Stimulated activated CD8-positive, alpha-beta memory T cell treated with anti-CD3 and anti-CD28 coated beads, Interleukin-4, amount 100 ng/mL, for 4 hours (primary cell): ENCODE measurements at regions not wholly inside any gene's neighbourhood (a gene's known extent, or its start where the extent isn't known, plus 50 kb on each side); places are given as distances from the start of the nearest gene placed in this dataset.
"Not testable (repeated sequence)": the region's sequence is repeated elsewhere in the genome, so short reads cannot be mapped to it uniquely, and the experiment has no call there.

Source experiments
- DNase-seq, 2 donors: peaks; one replicate each; pipeline ENCODE4 v3.0.0-alpha.2; 2020; ENCODE audit warnings: low read depth in 2 of 2, low spot score in 1 of 2

DNA sequence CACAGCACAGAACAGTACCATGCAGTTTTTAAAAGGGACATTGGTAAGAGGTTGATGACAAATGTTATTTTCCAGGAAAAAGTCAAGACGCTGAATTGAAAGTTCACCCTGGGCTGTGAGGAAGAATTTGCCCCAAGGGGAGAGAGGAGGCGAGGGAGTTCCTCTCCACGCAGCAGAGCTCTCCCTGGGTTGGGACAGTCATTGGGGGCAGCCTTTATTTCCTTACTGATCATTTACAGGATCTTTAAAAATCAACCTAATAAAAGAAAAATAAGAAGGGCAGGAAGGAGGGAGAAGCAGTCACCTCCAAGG lies 49.9 kb upstream of the WNT7B start:
- no peak for DNase-seq

DNA sequence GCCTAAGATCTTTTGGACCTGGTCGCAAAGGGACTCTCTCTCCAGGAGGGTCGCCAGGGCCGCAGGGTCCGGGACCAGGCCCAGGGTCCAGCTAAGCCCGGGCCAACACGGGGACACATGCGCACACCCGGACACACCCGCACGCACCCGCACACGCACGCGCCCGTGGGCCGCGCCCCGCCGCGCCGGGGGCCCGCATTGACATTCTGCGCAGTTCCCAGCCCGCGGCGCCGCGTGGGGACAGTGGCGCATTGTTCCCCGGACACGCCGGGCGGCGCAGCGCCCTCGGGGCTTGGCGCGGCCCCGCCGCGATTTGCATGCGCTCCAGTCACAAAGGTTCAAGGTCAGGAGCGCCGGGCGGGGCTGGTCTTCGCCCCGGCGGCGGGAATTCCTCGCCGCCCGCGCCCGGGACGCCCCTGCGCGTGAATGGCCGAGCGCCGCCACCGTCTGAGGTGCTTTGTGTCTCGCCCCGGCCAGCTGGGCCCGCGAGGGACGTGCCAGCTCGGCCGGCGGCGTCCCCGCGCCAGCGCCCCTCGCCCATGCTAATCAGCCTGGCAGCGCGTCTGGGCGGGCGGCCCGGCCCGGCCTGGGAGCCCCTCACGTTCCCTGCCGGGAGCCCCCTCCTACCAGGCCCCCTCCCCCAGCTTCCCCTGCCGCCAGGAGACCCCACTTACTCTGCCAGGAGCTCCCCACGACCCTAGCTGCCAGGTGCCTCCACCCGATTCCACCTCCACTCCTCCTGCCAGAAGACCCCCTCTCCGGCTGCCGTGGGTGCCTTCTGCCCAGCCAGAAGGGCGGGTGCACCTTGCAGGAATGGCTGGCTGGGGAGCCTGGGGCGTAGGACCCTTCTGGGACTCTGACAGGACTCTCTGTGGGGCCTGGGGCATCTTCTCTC lies 50.5 kb upstream of the WNT7B start:
- DNase-seq, result no peak

DNA sequence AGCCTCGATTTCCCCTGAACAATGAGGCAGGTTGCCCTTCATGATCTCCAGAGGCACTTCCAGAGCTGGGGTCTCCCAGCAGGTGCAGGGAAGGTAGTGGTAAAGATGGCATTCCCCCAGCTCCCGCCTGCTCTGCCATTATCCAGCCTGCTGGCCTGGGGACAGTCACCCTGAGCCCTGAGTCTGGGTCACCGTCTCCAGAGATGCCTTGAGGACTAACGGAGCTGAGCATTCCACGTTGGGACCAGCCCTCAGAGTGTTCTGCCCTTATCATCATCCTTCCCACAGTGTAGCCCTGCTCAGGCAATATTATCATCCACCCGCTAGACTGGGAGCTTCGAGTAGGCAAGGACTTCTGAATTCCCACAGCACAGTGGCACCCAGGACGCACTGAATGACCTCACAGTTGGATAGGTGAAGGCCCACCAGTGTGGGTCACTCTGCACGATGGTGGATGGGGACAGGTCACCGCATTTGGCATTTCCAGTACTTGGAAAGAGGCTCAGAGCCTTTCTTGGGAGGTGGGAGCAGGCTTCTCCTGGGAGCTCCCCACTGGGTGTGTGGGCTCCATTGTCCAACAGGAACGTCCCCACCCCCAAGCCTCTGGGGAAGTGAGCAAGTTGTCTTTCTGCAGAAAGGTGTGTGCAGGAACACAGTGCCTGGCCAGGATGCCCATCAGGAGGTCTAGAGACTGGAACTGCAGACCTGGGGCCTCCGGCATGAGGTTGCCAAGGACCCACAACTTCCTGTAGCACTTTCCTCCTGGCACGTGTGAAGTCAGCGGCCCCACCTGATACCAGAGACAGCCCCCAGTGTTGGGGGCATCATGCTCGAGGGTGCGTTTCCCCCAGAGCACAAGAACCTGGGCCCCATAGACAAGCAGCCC lies 51.4 kb upstream of the WNT7B start:
- no peak for DNase-seq

DNA sequence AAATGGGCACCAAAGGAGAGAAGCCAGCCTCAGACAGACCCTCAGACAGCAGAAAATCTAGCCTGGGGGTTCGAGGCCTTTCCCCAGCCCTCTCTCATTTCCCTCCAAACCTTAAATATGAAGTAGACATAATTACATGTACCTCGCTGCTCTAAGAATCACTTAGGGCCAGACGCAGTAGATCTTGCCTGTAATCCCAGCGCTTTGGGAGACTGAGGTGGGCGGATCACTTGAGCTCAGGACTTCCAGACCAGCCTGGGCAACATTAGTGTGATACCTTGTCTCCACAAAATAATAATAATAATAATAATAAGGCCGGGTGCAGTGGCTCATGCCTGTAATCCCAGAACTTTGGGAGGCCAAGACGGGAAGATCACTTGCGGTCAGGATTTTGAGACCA lies 52.1 kb upstream of the WNT7B start:
- DNase-seq, result no peak

DNA sequence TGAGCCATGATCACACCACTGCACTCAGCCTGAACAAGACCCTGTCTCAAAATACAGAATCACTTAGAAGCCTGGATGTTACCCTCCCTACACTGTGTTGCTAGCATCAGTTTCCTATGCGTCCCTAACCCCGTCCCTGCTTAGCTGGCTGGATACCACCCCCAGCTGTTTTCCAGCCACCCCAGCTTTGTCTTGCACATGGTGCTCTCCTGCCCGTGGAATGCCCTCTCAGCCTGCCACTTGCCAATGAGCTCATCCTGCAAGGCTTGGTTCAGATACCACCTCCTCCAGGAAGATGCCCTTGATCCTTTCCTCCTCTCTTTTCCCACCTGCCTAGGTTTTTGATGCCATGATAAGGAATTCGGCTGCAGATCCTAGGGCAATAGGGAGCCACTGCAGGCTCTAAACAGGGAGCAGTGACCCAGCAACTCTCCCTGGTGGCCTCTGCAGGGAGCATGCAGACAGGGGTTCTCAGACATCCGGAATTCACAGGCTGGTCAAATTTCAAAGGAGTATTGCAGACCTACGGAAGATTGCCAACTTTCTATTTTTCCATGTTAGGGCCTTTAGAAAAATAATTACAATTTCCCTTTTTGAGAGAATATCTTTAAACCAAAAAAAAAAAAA lies 52.7 kb upstream of the WNT7B start:
- DNase-seq, result no peak

DNA sequence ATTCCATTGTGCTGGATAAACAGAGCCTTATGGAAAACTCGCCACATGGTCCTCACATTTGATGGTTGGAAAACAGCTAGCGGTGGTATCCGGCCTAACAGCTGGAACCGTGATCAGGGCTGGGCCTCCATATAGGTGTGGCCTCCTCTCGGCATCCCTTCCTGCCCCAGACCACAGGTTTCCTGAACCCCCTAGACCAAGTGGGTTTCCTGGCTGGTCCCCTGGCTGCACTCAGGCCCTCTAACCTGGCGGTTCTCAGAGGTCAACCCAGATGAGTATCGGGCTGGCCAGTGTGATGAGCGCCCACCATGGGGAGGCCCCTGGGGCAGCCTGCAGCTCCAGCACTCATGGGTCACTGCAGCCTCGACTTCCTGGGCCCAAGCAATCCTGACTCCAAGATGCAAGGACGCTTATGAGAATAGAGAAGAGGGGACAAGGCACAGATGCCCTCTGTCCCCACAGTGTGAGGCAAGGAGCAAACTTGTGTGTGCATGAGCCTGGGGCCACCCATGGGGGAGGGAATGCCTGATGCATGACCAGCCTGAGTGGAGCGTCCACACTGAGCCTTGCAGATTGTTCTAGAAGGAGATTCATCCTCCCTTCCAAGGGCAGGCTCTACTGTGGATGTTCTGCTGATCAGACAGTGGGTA lies 53.4 kb upstream of the WNT7B start:
- DNase-seq, result no peak

DNA sequence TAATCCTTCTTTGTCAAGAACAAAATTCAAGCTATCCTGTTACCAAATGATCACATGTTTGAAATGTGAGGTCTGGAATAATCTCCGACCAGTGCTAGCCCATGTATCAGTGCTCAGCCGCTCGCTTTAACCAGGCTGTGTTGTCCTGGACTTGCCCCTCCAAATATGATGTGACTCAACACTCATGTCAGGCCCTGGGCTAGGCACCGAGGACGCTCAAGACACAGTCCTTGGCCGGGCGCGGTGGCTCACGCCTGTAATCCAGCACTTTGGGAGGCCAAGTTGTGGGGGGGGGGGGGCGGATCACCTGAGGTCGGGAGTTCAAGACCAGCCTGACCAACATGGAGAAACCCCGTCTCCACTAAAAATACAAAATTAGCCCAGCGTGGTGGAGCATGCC lies 54.1 kb upstream of the WNT7B start:
- DNase-seq, result no peak

DNA sequence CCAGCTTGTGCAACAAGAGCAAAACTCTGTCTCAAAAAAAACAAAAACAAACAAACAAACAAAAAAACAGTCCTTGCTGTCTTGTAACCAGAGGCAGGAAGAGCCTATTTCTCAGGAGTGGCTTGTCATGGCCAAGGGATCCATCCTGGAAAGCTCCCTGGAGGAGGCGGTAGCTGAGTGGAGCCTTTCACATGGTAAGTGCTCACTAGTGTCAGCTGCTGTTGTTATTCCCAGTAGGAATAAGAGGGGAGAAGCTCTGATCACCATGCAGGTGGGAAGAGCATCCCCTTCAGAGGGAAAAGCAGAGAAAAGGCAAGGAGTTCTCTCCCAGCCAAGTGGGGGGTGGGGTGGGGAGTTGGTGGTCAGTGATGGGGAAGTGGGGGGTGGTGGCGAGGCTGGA lies 54.6 kb upstream of the WNT7B start:
- DNase-seq, result no peak

DNA sequence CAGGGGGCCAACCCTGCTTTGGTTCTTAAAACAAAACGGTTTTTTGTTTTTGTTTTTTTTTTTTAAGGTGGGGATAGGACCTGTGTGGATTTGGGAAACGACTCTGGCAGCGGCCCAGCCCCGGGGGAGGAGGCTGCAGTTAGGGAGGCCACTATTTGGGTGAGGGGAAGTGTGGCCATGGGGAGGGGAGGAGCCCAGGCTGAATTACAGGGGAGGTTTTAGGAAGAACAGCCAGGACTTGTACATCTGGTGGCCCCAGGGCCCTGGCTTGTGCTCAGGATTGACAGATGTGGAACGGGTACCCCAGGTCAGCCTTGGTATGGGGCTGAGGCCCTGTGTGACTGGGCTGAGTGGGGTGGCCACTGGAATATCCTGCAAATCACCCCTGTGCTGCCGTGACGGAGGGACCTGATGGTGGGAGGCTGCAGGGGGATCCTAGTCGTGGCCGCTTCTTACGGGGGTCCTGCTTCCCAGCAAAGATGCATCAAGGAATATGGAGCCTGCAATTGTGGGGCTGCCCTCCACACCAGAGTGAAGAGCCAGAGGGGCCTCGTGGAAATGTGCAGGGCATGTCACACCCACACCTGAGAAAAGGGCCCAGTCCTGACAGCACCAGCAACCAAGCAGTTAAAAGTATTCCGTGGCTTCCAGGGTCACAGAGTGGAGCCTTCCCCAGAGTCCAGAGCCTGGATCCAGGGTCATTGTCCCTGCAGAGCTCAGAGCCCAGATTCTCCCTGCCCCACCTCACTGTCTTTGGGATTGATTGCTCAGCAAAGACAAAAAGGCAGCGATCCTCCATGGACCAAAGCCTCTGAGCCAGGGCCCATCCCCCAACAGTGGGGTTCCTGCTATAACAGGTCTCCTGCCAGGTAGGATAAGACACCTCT lies 55.2 kb upstream of the WNT7B start:
- no peak for DNase-seq

DNA sequence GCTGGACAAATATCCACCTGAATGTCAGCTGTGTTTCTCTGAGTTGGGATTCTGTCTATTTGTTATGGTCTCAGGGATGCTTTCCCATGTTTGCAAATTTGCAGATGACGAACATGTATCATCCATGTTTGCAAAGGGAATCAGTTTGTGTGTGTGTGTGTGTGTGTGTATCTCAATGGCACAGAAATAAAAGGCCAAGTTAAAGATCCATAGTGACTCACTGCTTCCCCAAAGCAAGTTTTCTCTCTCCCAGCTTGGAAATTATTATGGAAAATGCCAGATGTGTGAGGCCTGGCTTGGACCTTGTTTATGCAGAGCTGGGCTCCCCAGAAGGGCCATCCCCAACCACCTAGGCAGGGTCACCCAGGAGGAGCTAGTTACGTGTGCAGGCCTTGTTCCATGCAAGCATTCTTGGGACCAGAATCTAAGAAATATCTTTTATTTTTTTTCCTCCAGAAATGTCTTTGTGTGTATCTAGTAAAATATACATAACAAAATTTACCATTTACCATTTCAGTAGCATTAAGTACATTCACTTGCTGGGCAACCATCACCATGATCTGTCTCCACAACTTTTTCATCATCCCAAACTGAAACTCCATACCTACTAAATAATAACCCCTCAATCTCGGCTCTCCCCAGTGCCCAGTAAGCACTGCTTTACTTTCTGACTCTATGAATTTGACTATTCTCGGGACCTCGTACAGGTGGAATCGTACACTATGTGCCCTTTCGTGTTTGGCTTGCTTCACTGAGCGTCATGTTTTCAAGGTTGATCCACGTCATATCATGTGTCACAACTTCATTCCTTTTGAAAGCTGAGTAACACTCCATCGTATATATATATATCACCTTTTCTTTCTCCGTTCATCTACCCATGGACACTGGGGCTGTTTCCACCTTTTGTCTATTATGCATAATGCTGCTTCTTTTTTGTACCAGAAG lies 56.6 kb upstream of the WNT7B start:
- DNase-seq, result no peak

DNA sequence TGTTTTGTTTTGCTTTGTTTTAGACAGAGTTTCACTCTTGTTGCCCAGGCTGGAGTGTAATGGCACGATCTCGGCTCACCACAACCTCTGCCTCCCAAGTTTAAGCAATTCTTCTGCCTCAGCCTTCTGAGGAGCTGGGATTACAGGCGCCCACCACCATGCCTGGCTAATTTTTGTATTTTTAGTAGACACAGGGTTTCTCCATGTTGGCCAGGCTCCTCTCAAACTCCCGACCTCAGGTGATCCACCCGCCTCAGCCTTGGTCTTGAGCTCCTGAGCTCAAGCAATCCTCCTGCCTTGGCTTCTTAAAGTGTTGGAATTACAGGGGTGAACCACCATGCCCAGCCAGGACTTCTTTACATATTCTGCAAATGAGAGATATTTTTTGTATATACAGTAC lies 57.5 kb upstream of the WNT7B start:
- not testable (repeated sequence) for DNase-seq

DNA sequence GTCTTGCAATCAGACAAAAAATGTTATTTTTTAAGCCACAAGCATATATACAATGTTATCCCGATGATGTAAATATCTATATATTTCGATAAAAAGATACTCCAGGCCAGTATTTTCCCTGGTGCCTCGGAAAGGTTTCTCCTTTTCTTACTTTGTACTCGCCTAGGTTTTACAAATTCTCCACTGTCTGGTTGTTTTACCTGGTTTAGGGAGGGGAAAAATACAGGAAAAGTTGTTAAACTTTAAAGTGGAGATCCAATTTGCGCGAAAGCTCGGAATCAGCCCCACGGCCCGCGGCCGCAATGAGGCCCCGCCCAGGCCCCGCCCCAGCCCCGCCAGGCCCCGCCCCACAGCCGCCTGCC lies 58.4 kb upstream of the WNT7B start:
- DNase-seq, result no peak

DNA sequence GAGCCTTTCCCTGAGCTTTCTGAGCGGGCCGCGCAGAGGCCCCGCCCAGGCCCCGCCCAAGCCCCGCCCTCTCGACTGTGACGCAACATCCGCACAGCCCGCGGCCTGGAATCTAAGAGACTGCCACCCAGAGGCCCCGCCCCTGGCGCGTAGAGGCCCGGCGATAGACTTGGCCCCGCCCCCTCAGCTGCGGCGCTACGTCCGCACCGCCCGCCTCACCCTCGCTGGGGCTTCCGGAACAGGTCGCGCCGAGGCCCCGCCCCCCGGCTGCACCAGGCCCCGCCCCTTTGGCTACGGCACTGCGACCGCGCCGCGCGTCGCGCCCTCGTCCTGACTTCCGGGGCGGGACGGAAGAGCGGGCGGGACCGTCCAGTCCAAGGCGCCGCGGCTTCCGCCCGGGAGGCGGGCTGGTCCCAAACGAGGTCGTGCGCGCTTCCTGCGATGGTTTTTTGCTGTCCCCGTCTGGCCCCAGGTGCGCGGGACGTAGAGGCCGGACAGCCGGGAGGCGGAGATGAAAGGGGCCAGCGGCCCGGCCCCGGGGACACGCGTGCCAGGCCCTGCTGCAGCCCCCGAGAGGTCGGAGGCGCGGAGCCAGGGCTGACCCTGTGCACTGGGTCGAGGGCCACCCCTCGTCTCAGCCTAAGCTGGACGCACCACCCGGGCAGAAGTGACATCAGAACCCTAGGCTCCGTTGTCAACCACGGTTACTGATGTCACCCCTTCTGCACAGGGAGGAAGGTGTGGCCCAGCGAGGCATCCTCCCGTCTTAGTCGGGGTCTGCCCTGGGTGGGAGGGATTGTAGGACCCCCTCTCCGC lies 59.0 kb upstream of the WNT7B start:
- DNase-seq, result peak; percentile 97 to 100

DNA sequence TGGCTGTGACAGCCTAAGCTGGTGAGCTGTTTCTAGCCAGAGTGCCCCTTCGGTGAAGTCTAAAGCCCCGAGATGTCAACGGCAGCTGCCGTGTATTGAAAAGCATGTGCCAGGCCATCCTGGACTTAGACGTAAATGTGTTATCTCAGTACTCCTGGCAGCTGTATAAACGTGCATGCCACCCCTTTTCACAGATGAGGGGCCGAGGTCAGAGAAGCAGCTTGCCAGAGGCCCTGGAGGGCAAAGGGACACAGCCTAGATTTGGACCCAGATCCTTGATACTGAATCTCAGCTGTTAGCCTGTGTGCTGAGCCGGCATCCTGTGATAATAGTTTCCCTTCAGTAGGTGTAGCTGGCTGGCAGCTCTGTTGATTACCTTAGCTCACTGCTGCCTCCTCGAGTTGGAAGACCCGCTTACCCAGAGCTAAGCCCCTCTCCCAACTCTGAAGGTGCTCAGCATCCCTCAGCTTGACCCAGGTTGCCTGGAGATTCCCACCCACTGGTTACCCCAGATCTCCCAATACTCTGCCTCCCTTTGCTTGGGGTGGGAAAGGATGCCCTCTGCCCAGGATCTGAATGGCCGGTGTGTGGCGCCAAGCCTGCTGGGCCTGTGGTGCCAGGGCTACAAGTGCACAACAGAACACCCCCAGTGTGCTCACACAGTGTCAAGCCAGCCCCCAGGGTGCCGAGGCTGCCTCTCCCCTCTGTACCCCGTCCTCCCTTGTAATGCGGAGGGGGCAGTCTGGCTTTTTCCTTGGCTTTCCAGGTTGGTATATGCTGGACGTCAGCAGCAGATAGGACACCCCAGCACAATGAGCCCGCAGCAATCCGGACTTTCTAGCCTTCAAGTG lies 59.8 kb upstream of the WNT7B start:
- DNase-seq, result peak in 1 of 2 donors; percentile 22

DNA sequence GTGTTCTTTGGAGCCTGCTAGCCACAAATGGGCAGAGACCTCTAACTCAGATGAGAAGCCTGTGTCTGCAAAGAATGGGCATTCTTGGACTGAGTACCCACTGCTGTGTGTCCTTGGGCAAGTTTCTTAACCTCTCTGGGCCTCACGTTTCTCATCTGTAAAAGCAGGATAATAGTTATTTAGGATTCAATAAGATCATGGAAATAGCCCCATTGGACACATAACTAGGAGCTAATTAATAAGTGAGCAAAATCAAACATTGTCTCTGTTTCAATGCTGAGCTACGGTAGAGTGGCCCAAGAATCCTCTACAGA lies 61.2 kb upstream of the WNT7B start:
- no peak for DNase-seq

DNA sequence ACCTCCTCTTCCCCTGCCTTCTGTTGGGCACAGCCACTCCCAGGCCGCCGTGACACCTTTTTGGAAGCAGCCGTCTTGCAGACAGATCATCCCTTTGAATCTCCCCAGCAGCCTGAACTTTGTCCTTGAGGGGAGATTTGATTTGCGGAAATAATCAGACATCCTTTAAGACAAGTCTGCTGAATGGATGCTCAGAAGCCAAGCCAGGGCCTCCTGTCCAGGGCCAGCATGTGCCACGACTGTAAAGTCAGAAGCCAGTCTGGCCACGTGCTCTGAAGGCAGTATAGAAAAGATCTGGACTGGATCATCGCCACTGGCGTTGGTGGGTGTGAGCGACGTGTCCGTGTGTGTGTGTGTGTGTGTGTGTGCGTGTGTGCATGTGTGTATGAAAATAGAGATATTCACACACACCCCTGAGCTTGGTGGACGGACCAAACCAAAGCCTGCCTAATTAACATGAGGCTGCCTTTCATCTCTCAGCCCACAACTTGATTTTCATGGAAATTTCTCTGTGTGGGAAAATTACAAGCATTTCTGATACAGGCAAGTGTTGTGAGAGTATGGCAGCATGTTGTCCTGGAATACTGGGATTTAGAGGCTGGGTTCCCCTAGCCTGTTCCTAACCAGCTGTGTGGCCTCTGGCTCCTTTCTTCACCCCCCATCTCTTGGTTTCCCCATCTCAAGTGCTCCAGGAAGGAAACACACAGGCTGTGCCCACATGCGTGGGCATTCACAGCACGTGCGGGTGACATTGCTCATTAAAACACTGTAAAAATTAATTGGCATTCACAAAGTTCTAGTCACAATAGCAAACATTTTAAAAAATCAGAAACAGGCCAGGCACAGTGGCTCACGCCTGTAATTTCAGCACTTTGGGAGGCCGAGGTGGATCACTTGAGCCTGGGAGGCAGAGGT lies 61.8 kb upstream of the WNT7B start:
- DNase-seq, result no peak

DNA sequence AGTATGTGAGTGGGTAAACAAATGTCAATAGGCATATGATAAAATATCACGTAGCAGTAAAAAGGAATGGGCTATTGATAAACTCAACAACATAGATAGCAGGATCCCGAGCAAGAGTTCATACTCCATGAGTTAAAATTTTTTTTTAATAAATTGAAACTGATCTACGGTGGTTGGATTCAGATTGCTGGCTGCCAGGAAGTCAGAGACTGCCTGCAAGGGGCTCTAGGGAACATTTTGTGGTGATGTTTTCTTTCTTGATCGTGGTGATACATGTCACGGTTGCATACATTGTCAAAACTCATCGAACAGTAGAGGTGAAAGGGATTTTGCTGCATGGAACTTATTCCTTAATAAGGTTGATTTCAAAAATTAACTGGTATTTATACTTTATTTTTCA lies 62.6 kb upstream of the WNT7B start:
- DNase-seq, result no peak
